NCI-H748 treated with DMSO at 0.1 percent for 48 hours (cell line): ENCODE measurements at regions not wholly inside any gene's neighbourhood (a gene's known extent, or its start where the extent isn't known, plus 50 kb on each side); places are given as distances from the start of the nearest gene placed in this dataset.
"Not testable (repeated sequence)": the region's sequence is repeated elsewhere in the genome, so short reads cannot be mapped to it uniquely, and the experiment has no call there.

ENCODE experiments used
- DNase-seq: peaks from one replicate; lab custom pipeline; 2025; lab: John Stamatoyannopoulos, UW

- no peak for DNase-seq
Measured at GRCh38 chr20:29687438-29687837, 1570.0 kb upstream of the DEFB115 start.

- peak; percentile 76 for DNase-seq
Measured at GRCh38 chr20:29689411-29690225, 1567.8 kb upstream of the DEFB115 start.

GRCh38 chr20:29690274-29690673 lies 1567.2 kb upstream of the DEFB115 start:
- no peak for DNase-seq

GRCh38 chr20:29740601-29740950 lies 1516.9 kb upstream of the DEFB115 start:
- no peak for DNase-seq

DNA sequence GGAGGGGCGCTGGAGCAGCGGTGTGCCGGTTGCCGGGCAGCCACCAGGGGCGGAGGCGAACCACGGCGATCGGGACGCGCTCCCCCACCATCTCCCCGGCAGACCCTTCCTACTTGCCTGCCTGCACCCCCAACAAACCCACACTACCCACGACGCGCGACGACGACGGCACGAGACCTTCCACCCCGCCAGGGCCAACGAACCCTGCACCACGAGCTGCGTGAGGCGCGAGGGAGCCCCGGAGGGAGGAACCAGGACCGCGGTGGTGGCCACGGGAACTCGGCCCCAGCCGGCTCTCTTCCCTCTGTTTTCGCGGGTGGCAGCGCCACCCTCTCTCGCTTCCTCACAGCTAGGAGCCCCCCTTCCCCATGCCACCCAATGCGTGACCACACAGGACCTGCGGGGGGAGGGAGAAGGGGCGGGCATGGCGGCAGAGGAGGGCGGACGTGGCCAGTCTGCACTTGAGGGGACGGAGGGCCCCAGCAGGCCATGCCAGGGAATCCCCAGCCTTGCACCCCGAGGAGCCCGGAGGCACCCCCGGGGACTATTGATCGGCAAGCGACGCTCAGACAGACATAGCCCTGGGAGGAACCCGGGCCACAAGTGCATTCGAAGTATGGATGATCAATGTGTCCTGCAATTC lies 1516.4 kb upstream of the DEFB115 start:
- no peak for DNase-seq

- no peak for DNase-seq
Measured at GRCh38 chr20:29741594-29741893, 1515.9 kb upstream of the DEFB115 start.

DNA sequence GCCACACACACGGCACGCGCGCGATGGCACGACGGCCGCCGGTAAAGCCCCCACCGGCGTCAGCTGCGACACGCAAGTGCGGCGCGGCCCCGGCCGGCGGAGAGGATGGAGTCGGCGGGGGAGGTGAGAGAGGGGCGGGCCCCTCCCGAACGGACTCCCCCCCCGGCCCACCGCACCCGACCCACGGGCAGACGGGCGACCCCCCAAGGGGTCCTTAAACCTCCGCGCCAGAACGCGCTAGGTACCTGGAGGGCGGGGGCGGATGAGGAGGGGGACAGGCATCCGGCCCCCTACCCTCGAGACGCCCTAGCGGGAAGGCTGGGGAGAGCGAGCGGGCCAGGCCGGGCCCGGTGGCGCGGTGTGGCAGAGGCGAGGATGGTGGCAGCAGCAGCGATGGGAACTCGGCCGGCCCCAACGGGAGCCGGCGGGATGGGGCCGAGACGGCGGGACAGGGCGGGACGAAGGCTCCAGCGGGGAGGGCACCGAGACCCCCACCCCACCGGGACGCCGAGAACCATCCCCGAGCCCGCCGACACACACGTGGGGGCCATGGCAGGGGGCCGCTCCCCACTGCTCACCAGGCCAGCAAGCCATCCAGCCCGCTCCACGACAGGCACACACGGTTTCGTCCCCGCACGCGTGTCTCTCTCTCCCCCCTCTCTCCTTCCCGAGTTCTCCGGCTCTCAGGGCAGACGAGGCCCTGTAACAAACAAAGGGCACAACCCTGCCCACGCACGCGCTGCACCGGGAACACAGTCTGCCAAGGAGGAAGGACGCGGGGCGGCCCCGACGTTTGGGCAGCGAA lies 1515.4 kb upstream of the DEFB115 start:
- DNase-seq, result no peak

GRCh38 chr20:29742699-29743100 lies 1514.8 kb upstream of the DEFB115 start:
- DNase-seq, result no peak

GRCh38 chr20:29743101-29743931 lies 1514.1 kb upstream of the DEFB115 start:
- no peak for DNase-seq

DNA sequence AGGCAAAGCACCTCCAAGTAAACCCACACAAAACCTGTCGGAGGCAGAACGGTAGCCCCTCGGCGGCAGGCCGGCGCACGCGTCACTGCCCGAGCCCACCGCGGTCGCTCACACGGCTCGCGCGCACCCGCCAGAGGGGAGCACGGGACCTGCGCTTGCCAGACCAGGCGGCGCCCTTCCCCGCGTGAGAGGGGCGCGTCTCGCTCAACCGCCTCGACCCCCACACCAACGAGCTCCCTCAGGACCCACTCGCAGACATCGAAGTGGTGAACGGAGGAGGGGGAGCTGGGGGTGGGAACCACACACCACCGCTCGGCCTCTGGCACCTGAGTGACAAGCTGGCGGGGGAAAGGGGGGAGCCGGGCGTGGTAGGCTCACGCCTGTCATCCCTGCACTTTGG lies 1513.4 kb upstream of the DEFB115 start:
- no peak for DNase-seq

GRCh38 chr20:29745534-29746245 lies 1511.8 kb upstream of the DEFB115 start:
- DNase-seq, result not testable (repeated sequence)

DNA sequence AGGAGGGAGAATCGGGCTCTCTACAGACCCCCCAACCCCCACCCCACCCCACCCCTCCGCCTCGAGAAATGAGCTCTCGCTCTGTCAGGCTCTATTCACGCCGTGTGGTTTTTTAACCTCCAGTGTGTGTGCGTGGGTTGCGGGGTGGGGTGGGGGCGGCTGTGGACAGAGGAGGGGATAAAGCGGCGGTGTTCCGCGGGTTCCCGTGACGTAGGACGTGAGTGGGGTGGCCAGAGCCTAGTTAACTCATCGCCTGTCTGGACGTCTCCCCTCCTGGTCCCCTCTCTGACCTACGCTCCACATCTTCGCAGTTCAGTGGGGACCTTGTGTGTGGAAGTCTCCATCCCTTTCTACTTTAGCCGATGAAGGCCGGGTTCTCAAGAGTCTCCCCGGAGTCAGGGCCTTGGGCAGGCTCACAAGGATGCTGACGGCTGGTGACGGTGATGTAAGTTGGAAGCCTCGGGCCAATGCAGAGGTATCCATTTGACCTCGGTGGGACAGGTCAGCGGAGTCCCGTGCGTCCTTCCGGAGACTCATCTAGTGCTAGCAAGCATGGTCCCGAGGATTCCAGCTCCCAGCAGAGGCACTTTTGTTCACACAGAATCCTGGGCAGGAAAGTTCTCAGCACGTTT lies 1507.1 kb upstream of the DEFB115 start:
- no peak for DNase-seq

- not testable (repeated sequence) for DNase-seq
Measured at GRCh38 chr20:29752644-29753425, 1504.6 kb upstream of the DEFB115 start.

GRCh38 chr20:29753426-29753746 lies 1504.1 kb upstream of the DEFB115 start:
- peak; percentile 70 for DNase-seq

DNA sequence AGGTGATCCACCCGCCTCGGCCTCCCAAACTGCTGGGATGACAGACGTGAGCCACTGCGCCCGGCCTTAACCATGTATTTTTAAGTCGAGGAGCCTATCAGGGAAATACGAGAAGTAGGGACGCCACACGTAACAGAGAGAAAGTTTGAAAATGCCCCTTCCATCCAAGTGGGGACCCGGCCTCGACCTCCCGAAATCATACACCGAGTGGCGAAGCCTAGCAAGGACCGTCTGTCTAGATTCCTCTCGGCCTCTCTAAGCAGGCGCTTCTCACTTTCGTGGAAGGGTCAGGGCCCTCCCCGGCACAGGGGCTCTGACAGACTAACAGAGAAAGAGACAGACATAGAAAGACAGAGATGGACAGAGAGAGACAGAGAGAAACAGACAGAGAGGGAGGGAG lies 1503.6 kb upstream of the DEFB115 start:
- DNase-seq, result not testable (repeated sequence)

DNA sequence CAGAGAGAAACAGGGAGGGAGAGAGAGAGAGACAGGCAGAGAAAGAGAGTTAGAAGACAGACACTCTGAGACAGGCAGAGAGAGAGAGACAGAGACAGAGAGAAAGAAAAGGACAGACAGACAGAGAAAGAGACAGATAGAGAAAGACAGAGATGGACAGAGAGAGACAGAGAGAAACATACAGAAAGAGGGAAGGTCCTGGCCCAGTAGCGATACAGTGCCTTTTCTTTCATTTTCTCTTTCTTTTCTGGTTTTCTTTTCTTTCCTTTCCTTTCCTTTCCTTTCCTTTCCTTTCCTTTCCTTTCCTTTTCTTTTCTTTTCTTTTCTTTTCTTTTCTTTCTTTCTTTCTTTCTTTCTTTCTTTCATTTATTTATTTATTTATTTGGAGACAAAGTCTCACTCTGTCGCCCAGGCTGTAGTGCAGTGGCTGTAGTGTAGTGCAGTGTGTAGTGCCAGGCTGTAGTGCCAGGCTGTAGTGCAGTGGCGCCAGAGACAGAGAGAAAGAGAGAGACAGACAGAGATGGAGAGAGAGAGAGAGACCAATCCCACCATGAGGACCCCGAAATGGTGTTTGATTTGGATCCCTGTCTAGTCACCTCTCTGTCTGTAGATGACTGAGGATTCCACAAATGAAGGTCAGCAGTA lies 1501.5 kb upstream of the DEFB115 start:
- DNase-seq, result not testable (repeated sequence)

- DNase-seq, result no peak
Measured at GRCh38 chr20:29756664-29757063, 1500.8 kb upstream of the DEFB115 start.

DNA sequence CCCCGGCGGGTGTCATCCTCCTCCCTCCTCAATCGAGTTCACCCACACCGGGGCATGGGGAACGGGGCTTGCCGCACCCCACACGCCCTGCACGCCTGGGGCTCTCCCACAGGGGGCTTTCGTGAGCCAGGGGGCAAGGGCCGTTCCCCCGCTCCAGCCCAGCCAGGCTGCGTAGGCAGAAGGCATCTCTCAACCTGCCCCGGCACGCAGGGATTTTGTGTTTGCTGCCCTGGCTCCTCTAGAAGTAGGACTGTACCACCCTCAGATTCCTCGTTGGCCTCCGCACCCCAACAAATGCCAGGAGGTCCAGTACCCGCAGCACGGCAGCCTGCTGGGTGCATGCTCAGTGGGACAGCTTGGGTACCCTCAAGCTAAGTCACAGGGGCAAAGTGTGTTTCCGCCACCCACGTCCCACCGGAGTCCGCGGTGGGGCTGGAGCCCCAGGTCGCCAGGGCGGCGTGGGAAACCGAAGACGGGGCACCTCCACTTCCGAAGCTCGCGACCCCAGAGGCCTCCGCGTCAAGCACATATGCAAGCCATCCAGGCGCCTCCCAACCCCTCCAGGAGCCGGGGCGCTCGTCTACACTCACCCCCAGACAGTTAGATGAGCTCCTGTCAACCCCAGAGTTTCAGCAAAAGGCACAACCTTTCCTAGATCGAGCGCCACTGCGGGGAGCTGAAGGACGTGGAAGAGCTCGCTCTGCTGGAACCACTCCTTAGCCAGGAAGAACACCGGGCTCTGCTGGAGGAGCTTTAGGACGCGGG lies 1495.7 kb upstream of the DEFB115 start:
- not testable (repeated sequence) for DNase-seq

- DNase-seq, result no peak
Measured at GRCh38 chr20:29762620-29763019, 1494.8 kb upstream of the DEFB115 start.
